ENCODE measurements at regions not wholly inside any gene's neighbourhood (a gene's known extent, or its start where the extent isn't known, plus 50 kb on each side); places are given as distances from the start of the nearest gene placed in this dataset.

DNA sequence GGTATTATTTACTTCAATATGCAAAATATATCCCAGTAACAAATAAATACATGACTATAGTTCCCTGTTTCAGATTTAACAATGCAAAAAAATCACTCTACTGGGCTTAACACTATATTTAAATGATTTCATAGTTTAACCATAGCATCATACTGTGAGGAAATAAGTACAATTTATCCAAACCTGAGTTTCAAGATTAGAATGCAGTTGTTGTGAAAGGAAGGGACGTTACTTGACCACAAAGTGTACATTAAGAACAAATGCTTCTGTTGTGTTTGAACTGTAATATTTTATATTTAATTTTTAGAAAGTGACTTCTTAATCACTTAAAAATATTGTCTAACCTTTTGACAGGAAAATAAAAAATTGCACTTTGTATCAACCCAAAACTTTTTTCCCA lies 1747.9 kb upstream of the SPRY2 start:
- TF ChIP-seq POLR2AphosphoS5 (IDR thresholded peaks at IDR 0.05; ENCODE audit: insufficient read depth, low read depth, low read length) (no peak), JUN (IDR thresholded peaks at IDR 0.05; ENCODE audit: borderline replicate concordance, insufficient read depth, insufficient read length, low read depth) (no peak), GATA2 (IDR thresholded peaks at IDR 0.05; ENCODE audit: insufficient read depth, insufficient read length, low read depth, low read length) (no peak), POLR2A (IDR thresholded peaks at IDR 0.05; ENCODE audit: low read depth, low read length) (no peak), EZH2 (IDR thresholded peaks at IDR 0.05; ENCODE audit: borderline replicate concordance, low read depth, low read length, severe bottlenecking) (no peak), MYC (IDR thresholded peaks at IDR 0.05; ENCODE audit: low read depth, low read length) (no peak), FOS (IDR thresholded peaks at IDR 0.05; ENCODE audit: borderline replicate concordance, insufficient read depth, low read length) (no peak)
- TF ChIP-seq, protein P1, sequence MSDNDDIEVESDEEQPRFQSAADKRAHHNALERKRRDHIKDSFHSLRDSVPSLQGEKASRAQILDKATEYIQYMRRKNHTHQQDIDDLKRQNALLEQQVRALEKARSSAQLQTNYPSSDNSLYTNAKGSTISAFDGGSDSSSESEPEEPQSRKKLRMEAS (IDR thresholded peaks at IDR 0.05; ENCODE audit: insufficient read depth, insufficient read length): no peak
- TF ChIP-seq, protein P2, sequence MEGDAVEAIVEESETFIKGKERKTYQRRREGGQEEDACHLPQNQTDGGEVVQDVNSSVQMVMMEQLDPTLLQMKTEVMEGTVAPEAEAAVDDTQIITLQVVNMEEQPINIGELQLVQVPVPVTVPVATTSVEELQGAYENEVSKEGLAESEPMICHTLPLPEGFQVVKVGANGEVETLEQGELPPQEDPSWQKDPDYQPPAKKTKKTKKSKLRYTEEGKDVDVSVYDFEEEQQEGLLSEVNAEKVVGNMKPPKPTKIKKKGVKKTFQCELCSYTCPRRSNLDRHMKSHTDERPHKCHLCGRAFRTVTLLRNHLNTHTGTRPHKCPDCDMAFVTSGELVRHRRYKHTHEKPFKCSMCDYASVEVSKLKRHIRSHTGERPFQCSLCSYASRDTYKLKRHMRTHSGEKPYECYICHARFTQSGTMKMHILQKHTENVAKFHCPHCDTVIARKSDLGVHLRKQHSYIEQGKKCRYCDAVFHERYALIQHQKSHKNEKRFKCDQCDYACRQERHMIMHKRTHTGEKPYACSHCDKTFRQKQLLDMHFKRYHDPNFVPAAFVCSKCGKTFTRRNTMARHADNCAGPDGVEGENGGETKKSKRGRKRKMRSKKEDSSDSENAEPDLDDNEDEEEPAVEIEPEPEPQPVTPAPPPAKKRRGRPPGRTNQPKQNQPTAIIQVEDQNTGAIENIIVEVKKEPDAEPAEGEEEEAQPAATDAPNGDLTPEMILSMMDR (IDR thresholded peaks at IDR 0.05; ENCODE audit: extremely low read depth in 1 of 2, insufficient read depth in 1 of 2, low read depth in 1 of 2, low read length in 2 of 2): no peak
- BruUV-seq (replicated peaks): no TSS peak

More for the DNA sequence above, 1747.9 kb upstream of the SPRY2 start:
- intact Hi-C loops (cut with micrococcal nuclease) (no loop called here), dilution Hi-C loops (cut with MboI; ENCODE audit: extremely low pct_ligation_motif_present, low sequenced_read_pairs) (no loop called here)
- ChIA-PET POLR2A (no interaction called here), CTCF (no interaction called here)
- Histone ChIP-seq H3K4me1 (ENCODE audit: control insufficient read depth, extremely low read depth, insufficient read depth, low read length) (no peaks in the 10 kb centered on the region), H2AFZ (ENCODE audit: low read depth, low read length) (no peak overlapping the region), H3K36me3 (ENCODE audit: control insufficient read depth in 2 of 2, extremely low read depth in 1 of 2, insufficient read depth in 2 of 2, low read length in 2 of 2) (no peaks in the 10 kb centered on the region), H3K79me2 (ENCODE audit: control insufficient read depth, insufficient read depth, low read length) (no peaks in the 10 kb centered on the region), H3K9me3 (replicated peaks; ENCODE audit: control insufficient read depth, insufficient read depth, low read length) (no peaks in the 10 kb centered on the region), H3K27ac (ENCODE audit: insufficient read depth, low read depth, low read length) (no peak overlapping the region), H3K9me1 (replicated peaks; ENCODE audit: control insufficient read depth, extremely low read depth, insufficient read depth, low read length) (peaks cover 5% of the 10 kb centered on the region), H3K4me3 (replicated peaks in 1 of 3; ENCODE audit: insufficient read depth in 1 of 3, low read depth in 1 of 3, low read length in 3 of 3) (no peak overlapping the region), H3K9ac (replicated peaks; ENCODE audit: extremely low read depth, insufficient read depth, low read length) (no peak overlapping the region), H3K4me2 (ENCODE audit: insufficient read depth, low read length) (no peak overlapping the region), H3K27me3 (ENCODE audit: control insufficient read depth in 2 of 2, insufficient read depth in 2 of 2, low read length in 2 of 2) (no peaks in the 10 kb centered on the region), H4K20me1 (replicated peaks; ENCODE audit: control insufficient read depth, extremely low read depth, insufficient read depth, low read length) (no peaks in the 10 kb centered on the region)
- FAIRE-seq (no peak), DNase-seq (ENCODE audit: low read depth, low spot score) (no peak)

Data from endothelial cell of umbilical vein (primary cell).